Activated naive CD4-positive, alpha-beta T cell treated with Interleukin-2 at 50 U/mL for 16 hours (primary cell): ENCODE measurements at regions not wholly inside any gene's neighbourhood (a gene's known extent, or its start where the extent isn't known, plus 50 kb on each side); places are given as distances from the start of the nearest gene placed in this dataset.
"Not testable (repeated sequence)": the region's sequence is repeated elsewhere in the genome, so short reads cannot be mapped to it uniquely, and the experiment has no call there.

Experiments used
- DNase-seq: peaks from one replicate; pipeline ENCODE4 v3.0.0-alpha.2; 2020

DNA sequence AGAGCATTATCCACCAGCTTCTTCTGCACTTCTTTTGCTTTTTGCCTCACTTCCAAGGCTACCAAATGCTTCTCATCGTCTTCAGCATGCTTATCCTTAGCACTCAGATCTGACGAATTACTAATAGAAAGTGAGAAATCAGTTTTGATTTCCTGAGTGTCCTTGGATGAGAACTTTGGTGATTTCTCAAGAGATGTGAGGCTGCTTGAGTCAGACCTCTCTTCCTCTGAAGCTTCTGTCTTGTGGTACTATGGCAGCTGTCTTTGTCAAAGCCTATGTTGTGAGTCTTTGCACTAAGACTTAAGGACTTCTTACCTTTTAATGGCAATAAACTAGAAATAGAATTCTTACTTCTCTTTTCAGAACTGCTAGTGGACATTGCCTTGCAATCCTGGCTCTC lies 169.9 kb downstream of the CPE start:
- DNase-seq: no peak

DNA sequence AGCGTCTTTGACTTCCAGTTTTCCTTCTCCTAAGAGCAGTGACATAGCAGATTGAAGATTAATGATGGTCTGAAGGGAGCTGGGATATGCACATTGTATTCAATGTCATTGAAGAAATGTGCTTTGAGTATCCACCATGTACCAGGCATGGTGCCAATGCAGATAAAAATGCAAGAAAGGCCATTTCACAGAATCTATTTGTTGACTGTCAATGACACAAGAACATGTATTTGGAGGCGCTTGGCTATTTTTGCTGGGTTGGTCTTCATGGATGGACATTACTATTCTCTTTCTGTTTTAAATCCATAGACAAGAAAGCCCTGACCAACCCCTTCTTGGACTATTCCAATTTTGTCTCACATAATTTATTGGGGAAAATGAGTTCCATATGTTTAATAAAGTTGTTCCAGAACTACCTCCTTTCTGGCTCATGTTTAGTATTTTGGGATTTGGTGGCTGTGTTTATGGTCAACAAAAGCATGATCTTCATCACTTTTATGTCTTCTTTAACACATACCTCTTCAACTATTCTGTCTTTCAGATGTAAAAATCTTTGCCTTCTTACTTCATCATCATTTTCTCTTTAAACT lies 174.5 kb downstream of the CPE start:
- DNase-seq: no peak

DNA sequence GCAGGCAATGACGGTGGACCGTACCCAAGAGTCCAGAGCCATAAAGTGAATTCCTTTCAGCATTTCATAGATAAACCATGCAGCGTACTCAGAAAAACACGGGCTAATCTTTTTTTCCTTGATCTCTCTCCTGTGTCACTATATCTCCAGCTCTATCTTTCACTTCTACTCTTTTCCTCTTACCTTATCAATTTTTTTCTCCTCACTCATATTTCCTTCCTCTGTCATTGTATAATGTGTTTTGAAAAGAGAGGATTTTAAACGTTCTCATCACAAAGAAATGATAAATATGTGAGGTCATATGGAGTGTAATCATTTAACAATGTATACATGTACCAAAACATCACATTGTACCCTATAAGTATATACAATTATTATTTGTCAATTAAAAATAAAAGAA lies 176.5 kb downstream of the CPE start:
- no peak for DNase-seq

DNA sequence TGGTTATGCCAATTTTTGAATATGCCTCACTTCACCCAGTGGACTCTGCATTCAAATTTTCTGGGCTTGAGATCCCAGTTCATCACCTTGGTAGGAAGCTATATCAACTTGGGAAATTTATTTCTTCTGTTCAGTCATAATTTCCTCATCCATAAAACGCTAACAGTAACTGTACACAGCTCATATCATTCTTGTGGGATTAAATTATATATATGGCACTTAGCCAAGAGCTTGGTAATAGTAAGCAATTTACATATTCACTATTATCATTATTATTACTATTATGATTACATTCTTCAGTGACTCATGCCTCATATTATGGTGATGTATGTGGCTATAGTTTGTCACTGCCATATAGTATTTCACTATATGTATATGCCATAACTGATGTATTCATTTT lies 177.6 kb downstream of the CPE start:
- no peak for DNase-seq

DNA sequence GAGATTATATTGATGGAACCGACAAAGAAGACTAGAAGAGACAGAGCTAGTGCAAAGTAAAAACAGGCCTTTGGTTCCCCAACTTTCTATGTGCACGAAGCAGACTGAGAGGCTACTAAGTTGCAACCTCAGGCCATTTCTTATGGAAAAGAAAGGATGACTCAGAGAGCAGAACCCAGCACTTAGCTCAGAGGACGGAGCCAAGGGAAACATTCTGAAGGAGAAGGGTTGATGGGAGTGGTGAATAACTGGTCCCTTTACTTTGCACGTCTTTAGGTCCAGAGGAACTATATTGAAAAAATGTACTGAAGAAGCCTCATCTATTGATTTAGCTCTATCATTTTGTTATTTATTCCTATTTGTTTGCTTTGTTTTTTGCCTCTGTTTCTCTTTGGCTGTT lies 182.1 kb downstream of the CPE start:
- DNase-seq: no peak

DNA sequence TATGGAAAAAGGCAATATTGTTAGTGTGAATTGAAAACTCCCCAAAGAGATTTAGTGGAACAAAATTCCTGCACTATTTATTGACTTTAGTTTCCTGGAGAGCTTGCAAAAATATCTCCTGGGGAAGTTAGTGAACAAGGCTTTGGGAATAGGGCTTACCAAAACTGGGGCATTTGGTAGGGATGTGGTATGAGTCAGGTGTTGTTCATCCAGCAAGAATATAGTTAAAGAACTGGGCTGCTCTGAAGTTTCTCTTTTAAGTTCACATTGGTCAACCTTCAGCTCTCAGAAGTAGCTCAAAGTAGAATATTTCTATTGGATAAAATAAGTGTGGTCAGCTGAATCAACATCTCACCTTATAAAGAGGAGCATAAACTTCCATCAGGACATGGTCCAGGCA lies 185.0 kb downstream of the CPE start:
- no peak for DNase-seq

DNA sequence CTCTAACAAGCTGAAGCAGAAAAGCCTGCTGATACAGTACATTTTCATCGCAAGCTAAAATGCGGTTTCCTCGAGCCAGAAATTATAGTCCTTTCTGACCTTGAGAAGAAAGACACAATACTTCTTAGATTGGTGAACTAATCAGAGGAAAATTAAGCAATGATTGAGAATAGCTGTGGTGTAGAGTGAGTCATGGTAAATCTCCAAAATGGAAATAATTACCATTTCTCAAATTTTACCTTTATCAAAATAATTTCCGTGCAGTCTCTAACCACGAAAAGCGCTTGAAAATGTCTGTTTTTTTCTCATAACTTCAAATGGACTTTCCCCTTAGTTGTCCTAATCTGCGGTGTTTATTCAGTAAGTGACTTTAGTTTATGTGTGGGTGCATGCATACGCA lies 190.2 kb downstream of the CPE start:
- DNase-seq: no peak

DNA sequence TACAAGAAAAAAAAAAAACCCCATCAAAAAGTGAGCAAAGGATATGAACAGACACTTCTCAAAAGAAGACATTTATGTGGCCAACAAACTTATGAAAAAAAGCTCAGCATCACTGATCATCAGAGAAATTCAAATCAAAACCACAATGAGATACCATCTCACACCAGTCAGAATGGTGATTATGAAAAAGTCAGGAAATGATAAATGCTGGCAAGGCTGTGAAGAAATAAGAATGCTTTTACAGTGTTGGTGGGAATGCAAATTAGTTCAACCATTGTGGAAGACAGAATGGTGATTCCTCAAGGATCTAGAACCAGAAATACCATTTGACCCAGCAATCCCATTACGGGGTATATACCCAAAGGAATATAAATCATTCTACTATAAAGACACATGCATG lies 192.7 kb downstream of the CPE start:
- not testable (repeated sequence) for DNase-seq

DNA sequence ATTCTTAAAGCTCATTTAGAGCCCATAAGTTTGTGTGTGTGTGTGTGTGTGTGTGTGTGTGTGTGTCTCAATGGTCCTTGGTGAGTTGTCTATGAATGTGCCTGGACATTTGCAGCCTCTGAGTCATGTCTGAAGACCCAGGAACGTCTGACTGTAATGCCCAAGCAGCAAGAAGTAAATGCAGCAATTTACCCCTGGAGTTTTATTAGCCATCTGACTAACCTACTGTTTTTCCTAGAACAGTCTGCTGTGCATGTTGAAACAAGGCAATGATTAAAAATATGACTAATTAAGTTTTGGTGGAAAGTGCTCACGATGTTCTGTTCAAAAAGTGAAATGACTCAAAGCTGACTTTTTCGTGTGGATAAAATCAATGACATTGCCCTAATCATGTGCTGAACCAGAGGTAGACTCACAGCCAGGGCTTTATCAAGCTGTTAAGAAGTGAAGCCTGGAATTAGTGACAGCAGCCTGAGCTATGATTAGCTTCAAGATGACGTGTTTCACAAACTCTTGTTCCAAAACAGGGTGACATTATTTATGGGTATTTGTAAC lies 201.6 kb downstream of the CPE start:
- no peak for DNase-seq

DNA sequence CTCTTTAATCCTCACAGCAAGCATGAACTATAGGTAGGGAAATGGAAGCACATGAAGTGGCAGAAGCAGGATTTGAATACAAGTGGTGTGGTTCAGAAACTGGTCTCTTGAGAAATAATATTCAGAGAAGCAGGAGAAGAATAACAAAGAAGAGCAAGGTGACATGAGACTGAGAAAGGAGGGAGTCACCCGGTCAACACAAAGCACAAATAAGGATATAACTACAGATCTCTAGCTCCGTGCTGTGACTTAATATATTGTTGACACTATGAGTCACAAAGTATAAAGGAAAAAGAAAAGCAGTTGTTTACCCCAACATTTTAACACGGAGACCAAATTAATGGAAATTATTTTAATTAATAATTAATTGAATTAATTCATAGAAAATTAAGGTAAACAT lies 204.5 kb downstream of the CPE start:
- DNase-seq: no peak

DNA sequence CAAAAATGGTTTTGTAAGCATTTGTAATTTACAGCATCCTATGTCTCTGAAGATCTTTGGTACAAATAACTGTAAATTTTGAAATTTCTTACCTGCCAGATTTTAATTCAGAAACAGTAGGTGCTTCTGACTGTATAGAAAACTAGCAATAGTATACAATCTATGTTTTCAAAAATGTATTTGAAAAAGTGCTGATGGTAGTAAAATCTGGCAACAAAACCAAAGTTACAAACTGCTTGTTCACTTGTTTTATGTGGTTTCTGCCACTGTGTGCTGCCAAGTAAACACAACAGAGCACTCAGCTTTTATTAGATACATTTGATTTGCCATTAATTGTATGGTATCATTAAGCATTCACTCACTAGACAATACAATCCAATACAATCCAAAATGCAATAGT lies 206.1 kb downstream of the CPE start:
- DNase-seq: no peak

DNA sequence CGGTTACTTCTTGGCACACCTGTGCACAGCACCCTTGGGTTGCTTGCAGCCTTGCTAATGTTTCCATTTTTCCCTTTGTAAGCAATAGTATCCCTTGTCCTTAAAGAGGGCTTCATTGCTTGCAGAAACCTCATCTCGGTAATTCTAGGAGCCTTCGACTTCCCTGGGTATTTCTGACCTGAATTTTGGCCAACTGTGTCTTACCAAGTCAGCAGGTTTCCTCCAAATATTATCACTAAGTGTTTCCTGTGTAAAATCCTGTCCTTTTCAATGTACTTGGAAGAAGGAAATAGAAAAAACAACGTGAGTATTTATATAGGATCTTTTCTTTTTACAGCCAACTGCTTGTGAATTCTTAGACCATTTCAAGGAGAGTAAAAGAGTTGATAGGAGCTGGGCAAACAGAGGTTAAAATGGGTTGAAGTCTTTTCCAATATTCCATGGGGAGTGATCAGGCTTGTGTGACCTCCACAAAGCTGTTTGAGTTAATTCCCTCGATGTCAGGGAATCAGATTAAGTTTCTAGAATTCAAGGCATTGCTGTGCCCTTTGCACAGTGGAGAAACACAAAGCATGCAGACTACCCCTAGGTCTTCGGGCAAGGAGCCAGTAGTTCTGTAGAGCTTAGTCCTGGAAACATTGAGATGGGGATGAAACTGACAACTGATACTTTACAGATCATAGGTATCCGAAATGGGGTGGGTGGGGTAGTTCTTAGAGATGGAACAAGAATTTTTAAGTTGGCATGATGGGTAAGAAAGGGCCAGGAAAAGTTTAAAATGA lies 209.9 kb downstream of the CPE start:
- no peak for DNase-seq

DNA sequence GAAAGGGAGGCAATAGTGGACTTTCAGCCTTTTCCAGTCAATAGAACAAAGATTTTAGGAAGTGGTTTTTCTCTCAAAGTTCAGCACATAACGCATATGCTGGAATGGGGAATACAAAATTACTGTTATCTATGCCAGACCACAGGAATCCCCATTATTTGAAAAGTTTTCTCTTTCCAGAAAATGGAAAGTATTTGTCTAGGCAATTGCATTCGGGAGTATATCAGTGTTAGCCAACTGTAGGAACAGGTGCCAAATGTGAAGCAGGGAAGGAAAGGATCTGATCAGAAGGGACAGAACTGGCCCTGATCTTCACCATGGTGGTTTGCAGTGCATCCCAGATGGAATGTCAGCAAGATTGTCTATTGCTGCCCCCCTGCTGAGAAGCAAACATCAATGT lies 213.6 kb downstream of the CPE start:
- DNase-seq: no peak

DNA sequence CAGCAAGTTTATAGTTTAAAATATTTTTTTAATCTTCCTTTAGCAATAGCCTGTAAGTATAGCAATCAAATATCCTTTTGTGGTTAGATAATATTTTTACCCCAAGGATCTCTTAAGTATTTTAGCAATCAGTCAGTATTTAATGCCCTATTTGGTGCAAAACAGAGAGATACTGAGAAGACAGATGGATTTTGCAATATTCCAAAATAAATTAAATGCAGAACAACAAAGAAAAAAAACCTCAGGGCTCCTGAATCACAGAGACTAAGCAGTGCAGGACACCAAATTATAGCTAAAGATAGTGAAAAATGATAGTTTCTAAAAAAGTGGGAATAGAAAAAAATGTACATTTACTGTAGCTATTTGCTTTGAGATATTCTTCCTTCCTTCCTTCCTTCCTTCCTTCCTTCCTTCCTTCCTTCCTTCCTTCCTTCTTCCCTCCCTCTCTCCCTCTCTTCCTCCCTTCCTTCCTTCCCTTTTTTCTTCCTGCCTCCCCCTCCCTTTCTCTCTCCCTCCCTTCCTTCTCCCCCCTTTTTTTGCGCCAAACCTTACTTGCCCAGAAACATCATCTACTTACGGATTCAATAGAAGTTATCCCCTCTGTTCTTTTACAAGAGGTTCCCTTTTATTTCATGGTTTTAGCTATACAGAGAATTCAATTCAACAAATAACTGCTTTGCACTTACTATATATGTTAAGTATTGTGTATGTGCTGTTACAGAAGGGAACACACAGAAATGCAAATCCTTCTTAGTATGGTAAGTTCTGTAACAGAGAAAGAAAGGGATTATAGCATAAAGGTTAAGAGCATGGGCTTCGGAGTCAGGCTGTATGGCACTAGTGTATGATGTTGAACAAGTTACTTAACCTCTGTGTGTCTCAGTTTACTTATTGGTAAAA lies 219.0 kb downstream of the CPE start:
- no peak for DNase-seq

DNA sequence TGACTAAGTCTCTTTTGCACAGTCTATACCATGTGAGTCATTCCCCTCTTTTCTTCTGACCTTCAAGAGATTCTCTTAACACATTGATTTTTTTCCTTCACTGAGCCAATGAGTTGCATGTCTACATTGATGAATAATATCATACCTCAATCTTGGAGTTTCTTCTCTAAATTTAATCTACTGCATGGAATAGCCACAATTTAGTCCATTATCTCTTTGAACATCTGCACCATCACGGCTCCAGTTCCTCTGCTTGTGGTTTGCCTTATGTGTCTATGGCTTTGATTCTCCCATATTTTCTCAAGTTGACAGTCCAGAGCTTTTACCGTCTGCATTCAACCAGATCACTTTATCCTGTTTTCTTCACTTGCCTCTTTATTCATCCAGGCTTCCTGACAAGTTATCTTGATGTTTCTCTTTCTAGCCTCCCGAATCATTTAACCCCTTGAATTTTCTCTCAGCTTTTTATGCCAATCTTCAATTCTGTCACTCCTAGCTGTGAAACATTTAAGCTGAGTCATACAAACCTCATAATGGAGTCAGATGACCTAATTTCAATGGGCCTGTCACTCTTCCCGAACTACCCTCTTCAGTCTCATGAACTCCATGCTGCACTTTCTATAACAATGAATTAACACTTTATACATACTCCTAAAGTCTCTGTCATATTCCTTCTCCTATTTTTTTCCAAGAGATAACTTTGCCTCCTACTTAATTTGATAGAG lies 222.3 kb downstream of the CPE start:
- DNase-seq: no peak

DNA sequence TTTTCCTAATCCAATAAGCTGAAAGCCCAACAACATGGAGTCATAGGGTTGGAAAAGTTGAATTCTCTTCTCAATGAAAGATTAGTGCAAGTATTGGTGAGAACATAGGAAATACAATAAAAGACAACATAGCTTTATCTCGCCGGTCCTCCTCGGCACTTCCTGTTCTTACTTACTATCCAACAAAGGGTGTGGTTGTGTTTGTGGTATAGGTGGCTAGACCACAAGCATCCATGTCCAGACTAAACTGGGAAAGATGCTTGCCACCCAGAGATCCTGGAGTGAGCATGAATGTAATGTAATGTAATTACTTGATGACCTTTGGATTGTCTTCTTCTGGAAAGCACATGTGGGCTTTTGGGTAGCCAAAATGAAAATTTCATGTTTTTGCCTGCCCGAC lies 223.8 kb downstream of the CPE start:
- DNase-seq: no peak

DNA sequence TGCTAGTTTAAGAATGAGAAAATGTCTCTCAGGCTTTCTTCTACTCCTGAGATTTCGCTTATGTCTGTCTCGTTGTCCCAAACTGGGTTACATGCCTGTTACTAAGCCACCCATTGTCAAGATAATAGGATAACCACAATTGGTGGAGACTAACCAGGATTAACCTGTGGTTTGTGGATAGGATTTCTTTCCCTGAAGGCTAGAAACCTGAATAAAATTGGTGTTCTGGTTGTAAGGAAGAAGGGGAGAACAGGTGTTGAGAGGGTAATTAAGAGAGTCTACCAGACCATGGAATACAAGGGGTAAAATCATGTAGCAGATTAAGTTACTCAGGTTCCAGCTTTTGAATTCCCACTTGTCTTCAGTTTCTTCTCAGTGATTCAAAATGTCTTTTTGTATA lies 225.4 kb downstream of the CPE start:
- DNase-seq: no peak

DNA sequence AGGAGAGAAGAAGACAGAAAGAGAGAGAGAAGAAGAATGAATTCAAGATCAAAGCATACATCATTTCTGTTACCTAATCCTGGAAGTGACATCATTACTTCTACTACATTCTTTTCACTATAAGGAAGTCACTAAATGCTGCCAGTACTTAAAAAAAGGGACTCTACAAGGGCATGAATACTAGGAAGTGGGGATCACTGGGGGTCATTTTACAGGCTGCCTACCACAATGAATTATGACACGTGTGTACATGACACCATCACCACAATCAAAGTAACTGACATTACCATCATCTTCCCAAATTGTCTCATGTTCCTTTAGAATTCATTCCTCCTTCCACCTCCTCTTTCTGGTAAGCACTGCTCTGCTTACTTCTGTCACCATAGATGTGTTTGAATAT lies 227.0 kb downstream of the CPE start:
- DNase-seq: no peak

DNA sequence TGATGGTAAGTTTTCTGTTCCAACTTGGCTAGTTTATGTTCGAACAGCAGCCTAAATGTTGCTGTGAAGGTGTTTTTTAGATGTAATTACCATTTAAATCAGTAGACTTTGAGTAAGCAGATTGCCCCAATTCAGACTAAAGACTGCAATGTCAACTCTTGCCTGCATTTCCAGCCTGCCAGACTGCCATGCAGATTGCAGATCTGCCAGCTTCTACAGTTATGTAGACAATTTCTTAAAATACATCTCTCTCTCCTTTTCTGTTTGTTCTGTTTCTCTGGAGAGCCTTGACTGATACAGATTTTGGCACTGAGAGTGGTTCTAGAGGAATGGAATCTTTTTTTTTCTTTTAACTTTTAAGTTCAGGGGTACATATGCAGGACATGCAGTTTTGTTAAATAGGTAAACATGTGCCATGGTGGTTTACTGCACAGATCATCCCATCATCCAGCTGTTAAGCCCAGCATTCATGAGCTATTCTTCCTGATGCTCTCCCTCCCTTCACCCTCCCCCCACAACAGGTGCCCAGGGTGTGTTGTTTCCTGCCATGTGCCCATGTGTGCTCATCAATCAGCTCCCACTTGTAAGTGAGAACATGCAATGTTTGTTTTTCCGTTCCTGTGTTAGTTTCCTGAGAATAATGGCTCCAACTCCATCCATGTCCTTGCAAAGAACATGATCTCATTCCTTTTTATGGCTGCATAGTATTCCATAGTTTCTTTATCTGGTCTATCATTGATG lies 227.8 kb downstream of the CPE start:
- DNase-seq: no peak

DNA sequence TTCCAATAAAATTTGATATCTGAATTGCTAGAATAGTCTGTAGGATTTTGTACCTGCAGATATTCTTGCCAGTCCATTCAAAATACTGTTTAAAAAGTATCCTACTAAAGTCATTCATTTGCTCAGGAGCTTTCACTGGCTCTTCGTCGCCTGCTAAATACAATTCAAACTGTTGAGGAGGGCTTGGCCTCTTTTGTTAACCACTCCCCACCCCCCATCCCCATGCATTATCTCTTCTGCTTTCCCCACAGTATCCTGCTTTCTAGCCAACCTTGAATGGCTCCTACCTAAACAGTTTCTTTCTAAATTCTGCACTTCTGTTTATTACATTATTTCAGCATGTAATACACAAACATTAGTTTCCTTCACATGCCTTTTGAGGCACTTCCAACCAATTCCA lies 230.8 kb downstream of the CPE start:
- no peak for DNase-seq

DNA sequence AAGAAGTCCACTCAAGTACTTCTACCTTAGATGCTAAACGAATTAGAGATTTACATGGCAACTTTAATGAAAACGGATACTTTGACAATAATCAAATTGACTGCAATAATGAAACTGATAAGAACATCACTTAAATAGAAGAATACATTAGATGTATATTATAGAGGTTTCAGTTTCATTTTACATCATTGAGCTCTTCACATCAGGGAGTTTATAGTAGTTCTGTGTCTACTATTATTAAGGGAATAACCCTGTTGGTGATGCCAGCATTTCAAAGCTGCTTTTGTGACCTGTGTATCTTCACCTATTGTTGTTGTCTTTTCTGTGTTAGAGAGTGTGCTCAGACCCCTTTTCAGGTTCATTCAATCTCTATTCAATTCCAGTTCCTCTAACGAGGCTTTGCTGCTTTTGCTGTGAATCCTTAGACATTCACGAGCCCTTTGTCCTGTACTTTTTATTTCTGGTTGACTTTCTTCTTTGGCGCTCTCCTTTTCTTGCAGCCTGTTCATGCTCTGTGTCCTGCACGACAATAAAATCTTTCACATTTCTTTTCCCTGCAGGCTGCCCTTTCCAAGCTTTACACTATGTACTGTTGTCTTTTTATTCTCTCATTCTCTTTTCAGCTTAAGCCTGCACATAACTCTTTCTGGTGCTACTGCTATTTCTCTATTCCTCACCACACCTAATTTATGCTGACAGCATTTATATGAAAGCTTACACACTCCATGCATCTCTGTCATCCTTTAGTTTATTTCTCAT lies 232.1 kb downstream of the CPE start:
- DNase-seq: no peak
